H1 (cell line): ENCODE measurements at regions not wholly inside any gene's neighbourhood (a gene's known extent, or its start where the extent isn't known, plus 50 kb on each side); places are given as distances from the start of the nearest gene placed in this dataset.

Experiments used
- CTCF ChIA-PET: fragments of 300-600 bp; sonication (Branson Sonifier 250); formaldehyde crosslinking; loops from one replicate; lab custom pipeline; 2021; ENCODE audit not compliant: partially characterized antibody; lab: Charles Lee
- POLR2A ChIA-PET: fragments of 300-600 bp; sonication (Branson Sonifier 250); formaldehyde crosslinking; loops from one replicate; lab custom pipeline; 2021; ENCODE audit warnings: inconsistent platforms; ENCODE audit not compliant: partially characterized antibody; lab: Charles Lee
- DNase-seq, 2 experiments: peaks; one replicate each; pipeline versions ENCODE4 v3.0.0 to v3.0.0-alpha.2; 2010 to 2022; ENCODE audit warnings: low spot score in 2 of 2, low read depth in 1 of 2, mixed read lengths in 1 of 2
- FAIRE-seq: peaks from 2 replicates; lab custom pipeline; 2011; peaks lifted over from hg19 to GRCh38; lab: Jason Lieb, UNC
- H2AFZ ChIP-seq: 2 replicates; pipeline ENCODE4 v1.8.1; 2012; ENCODE audit warnings: low read length, inconsistent platforms
- H2AK5ac ChIP-seq: 2 replicates; pipeline ENCODE4 v1.6.1; 2013; ENCODE audit warnings: low read depth, low read length
- H2BK120ac ChIP-seq: replicated peaks from 2 replicates; pipeline ENCODE3; 2013; ENCODE audit warnings: low read depth, low read length, inconsistent platforms
- H2BK12ac ChIP-seq: 2 replicates; pipeline ENCODE4 v1.6.1; 2013; ENCODE audit warnings: low read depth, low read length
- H2BK15ac ChIP-seq: 2 replicates; pipeline ENCODE4 v1.6.1; 2013; ENCODE audit warnings: low read length
- H2BK20ac ChIP-seq: 2 replicates; pipeline ENCODE4 v1.6.1; 2013; ENCODE audit warnings: low read length
- H2BK5ac ChIP-seq: 2 replicates; pipeline ENCODE4 v1.6.1; 2013; ENCODE audit warnings: low read depth, low read length
- H3K14ac ChIP-seq: 2 replicates; pipeline ENCODE4 v1.6.1; 2013; ENCODE audit warnings: inconsistent platforms; ENCODE audit not compliant: insufficient read length
- H3K18ac ChIP-seq: 2 replicates; pipeline ENCODE4 v1.6.1; 2013; ENCODE audit warnings: low read length; ENCODE audit errors: extremely low read depth
- H3K23ac ChIP-seq: 2 replicates; pipeline ENCODE4 v1.6.1; 2013; ENCODE audit warnings: inconsistent platforms; ENCODE audit not compliant: insufficient read length
- H3K23me2 ChIP-seq: 2 replicates; pipeline ENCODE4 v1.6.1; 2013; ENCODE audit warnings: low read depth, low read length
- H3K27ac ChIP-seq: 2 replicates; pipeline ENCODE4 v1.6.1; 2011; ENCODE audit warnings: low read depth, low read length, inconsistent platforms
- H3K27me3 ChIP-seq, 4 experiments: replicated peaks in 1 of 4; 1 replicate in 1 of 4; 2 replicates in 3 of 4; pipeline versions ENCODE4 v1.6.1 to v1.8.1; 2011 to 2013; ENCODE audit warnings: low read length in 3 of 4, mild to moderate bottlenecking in 3 of 4, inconsistent platforms in 2 of 4, mixed read lengths in 2 of 4, moderate library complexity in 1 of 4; ENCODE audit not compliant: control insufficient read depth in 3 of 4, insufficient read depth in 3 of 4; ENCODE audit errors: extremely low read depth in 1 of 4
- H3K36me3 ChIP-seq, 4 experiments: 2 replicates each; pipeline versions ENCODE4 v1.6.1 to v1.8.1; 2011 to 2013; ENCODE audit warnings: mild to moderate bottlenecking in 4 of 4, low read length in 3 of 4, moderate library complexity in 2 of 4, control low read depth in 1 of 4, inconsistent platforms in 1 of 4; ENCODE audit not compliant: insufficient read depth in 4 of 4, control insufficient read depth in 2 of 4
- H3K4ac ChIP-seq: replicated peaks from 2 replicates; pipeline ENCODE3; 2013; ENCODE audit warnings: low read length, low read depth, mixed read lengths, inconsistent platforms; ENCODE audit not compliant: insufficient read length
- H3K4me1 ChIP-seq, 4 experiments: replicated peaks in 1 of 4; 1 replicate in 1 of 4; 2 replicates in 3 of 4; pipeline versions ENCODE4 v1.6.1 to v1.8.1; 2011 to 2013; ENCODE audit warnings: low read length in 3 of 4, inconsistent platforms in 2 of 4, mixed read lengths in 1 of 4; ENCODE audit not compliant: insufficient read depth in 4 of 4, control insufficient read depth in 3 of 4
- H3K4me2 ChIP-seq, 2 experiments: 2 replicates each; pipeline versions ENCODE4 v1.6.1 to v1.8.1; 2011 to 2013; ENCODE audit warnings: low read depth in 2 of 2, low read length in 2 of 2, control low read depth in 1 of 2, inconsistent platforms in 1 of 2, mild to moderate bottlenecking in 1 of 2; ENCODE audit not compliant: insufficient read depth in 1 of 2
- H3K4me3 ChIP-seq, 4 experiments: fragments of 200-600, 300-600 bp in 1 of 4; sonication (generic), shearing (Covaris generic), sonication (Bioruptor Twin) in 1 of 4; 2 replicates each; pipeline versions ENCODE4 v1.5.1 to v1.8.1; 2011 to 2016; ENCODE audit warnings: low read length in 4 of 4, low read depth in 3 of 4, control low read depth in 2 of 4, inconsistent platforms in 2 of 4, mild to moderate bottlenecking in 2 of 4, mixed read lengths in 1 of 4, moderate library complexity in 1 of 4; ENCODE audit not compliant: insufficient read depth in 2 of 4; ENCODE audit errors: extremely low read depth in 1 of 4
- H3K56ac ChIP-seq: replicated peaks from 2 replicates; pipeline ENCODE3; 2013; ENCODE audit warnings: low read depth, mild to moderate bottlenecking, mixed read lengths, low read length, inconsistent platforms; ENCODE audit not compliant: insufficient read length
- H3K79me1 ChIP-seq: 2 replicates; pipeline ENCODE4 v1.6.1; 2013; ENCODE audit warnings: low read depth, low read length, control low read depth
- H3K79me2 ChIP-seq, 2 experiments: 2 replicates each; pipeline versions ENCODE4 v1.6.1 to v1.8.1; 2012 to 2013; ENCODE audit warnings: low read length in 2 of 2, mild to moderate bottlenecking in 2 of 2, inconsistent platforms in 1 of 2; ENCODE audit not compliant: insufficient read depth in 2 of 2, control insufficient read depth in 1 of 2
- H3K9ac ChIP-seq, 4 experiments: replicated peaks in 1 of 4; 1 replicate in 1 of 4; 2 replicates in 3 of 4; pipeline versions ENCODE4 v1.6.1 to v1.8.1; 2011 to 2013; ENCODE audit warnings: low read depth in 3 of 4, low read length in 3 of 4, control low read depth in 2 of 4, mild to moderate bottlenecking in 2 of 4, moderate library complexity in 2 of 4, inconsistent platforms in 1 of 4; ENCODE audit errors: extremely low read depth in 1 of 4
- H3K9me3 ChIP-seq, 2 experiments: 2 replicates each; pipeline versions ENCODE4 v1.6.1 to v1.8.1; 2012 to 2013; ENCODE audit warnings: mild to moderate bottlenecking in 2 of 2, moderate library complexity in 2 of 2, control low read depth in 1 of 2, inconsistent platforms in 1 of 2, low read depth in 1 of 2, low read length in 1 of 2, mixed read lengths in 1 of 2; ENCODE audit not compliant: insufficient read depth in 2 of 2
- H4K20me1 ChIP-seq, 2 experiments: replicated peaks in 1 of 2; 2 replicates each; pipeline versions ENCODE3 to v1.8.1; 2011 to 2013; ENCODE audit warnings: inconsistent platforms in 2 of 2, low read length in 2 of 2, mild to moderate bottlenecking in 1 of 2; ENCODE audit not compliant: insufficient read depth in 2 of 2, control insufficient read depth in 1 of 2
- H4K5ac ChIP-seq: 2 replicates; pipeline ENCODE4 v1.6.1; 2013; ENCODE audit warnings: low read length, low read depth, mixed read lengths, inconsistent platforms; ENCODE audit not compliant: insufficient read length
- H4K8ac ChIP-seq: 2 replicates; pipeline ENCODE4 v1.8.0; 2013; ENCODE audit warnings: mild to moderate bottlenecking, moderate library complexity, low read length, inconsistent platforms; ENCODE audit not compliant: insufficient read depth; ENCODE audit errors: extremely low read depth
- H4K91ac ChIP-seq: replicated peaks from 2 replicates; pipeline ENCODE3; 2013; ENCODE audit warnings: low read length, mixed read lengths, inconsistent platforms; ENCODE audit not compliant: insufficient read length
- ASH2L ChIP-seq: fragments of 200-600, 300-600 bp; sonication (generic); IDR thresholded peaks from one replicate; pipeline ENCODE4 v1.7.1; 2017; ENCODE audit warnings: low read length
- HDAC2 ChIP-seq, 2 experiments: fragments of 300-600 bp in 1 of 2; sonication (generic) in 1 of 2; IDR thresholded peaks; 2 replicates each; pipeline ENCODE4 v1.6.1; 2011 to 2012; ENCODE audit warnings: low read depth in 2 of 2, low read length in 2 of 2, mild to moderate bottlenecking in 2 of 2, moderate library complexity in 2 of 2, borderline replicate concordance in 1 of 2, inconsistent platforms in 1 of 2
- KDM1A ChIP-seq: fragments of 200-600, 300-600 bp; sonication (generic); IDR thresholded peaks from 2 replicates; pipeline ENCODE4 v1.7.1; 2016; ENCODE audit warnings: mild to moderate bottlenecking, low read length, borderline replicate concordance
- NANOG ChIP-seq: IDR thresholded peaks from 2 replicates; pipeline ENCODE4 v1.6.1; 2011; ENCODE audit warnings: low read length, low read depth, mild to moderate bottlenecking, inconsistent platforms; ENCODE audit not compliant: insufficient read depth, poor library complexity, severe bottlenecking
- POU5F1 ChIP-seq: IDR thresholded peaks from 2 replicates; pipeline ENCODE4 v1.6.1; 2011; ENCODE audit warnings: low read depth, mild to moderate bottlenecking, low read length, moderate library complexity
- WGBS, 2 experiments: shearing (Covaris generic) in 1 of 2; methylation state at CpG; one replicate each; pipeline versions ENCODE4 v1.1.6 to v1.1.7; 2013 to 2015; ENCODE audit warnings: low lambda C conversion rate in 2 of 2, mixed read lengths in 2 of 2, inconsistent platforms in 1 of 2, low coverage in 1 of 2, missing lambda C conversion rate in 1 of 2; ENCODE audit not compliant: insufficient replicate concordance in 2 of 2, insufficient coverage in 1 of 2, insufficient read length in 1 of 2; ENCODE audit errors: extremely low coverage in 1 of 2, missing lambda C conversion rate in 1 of 2; 5-methylcytosine and 5-hydroxymethylcytosine counted together
- TF ChIP-seq, protein P1 (sequence below): IDR thresholded peaks from 2 replicates; pipeline ENCODE4 v1.6.1; 2012; ENCODE audit warnings: inconsistent platforms
- TF ChIP-seq, protein P2 (sequence below): IDR thresholded peaks from 2 replicates; pipeline ENCODE4 v1.6.1; 2011; ENCODE audit warnings: low read depth, mild to moderate bottlenecking, low read length; ENCODE audit not compliant: insufficient read depth

DNA sequence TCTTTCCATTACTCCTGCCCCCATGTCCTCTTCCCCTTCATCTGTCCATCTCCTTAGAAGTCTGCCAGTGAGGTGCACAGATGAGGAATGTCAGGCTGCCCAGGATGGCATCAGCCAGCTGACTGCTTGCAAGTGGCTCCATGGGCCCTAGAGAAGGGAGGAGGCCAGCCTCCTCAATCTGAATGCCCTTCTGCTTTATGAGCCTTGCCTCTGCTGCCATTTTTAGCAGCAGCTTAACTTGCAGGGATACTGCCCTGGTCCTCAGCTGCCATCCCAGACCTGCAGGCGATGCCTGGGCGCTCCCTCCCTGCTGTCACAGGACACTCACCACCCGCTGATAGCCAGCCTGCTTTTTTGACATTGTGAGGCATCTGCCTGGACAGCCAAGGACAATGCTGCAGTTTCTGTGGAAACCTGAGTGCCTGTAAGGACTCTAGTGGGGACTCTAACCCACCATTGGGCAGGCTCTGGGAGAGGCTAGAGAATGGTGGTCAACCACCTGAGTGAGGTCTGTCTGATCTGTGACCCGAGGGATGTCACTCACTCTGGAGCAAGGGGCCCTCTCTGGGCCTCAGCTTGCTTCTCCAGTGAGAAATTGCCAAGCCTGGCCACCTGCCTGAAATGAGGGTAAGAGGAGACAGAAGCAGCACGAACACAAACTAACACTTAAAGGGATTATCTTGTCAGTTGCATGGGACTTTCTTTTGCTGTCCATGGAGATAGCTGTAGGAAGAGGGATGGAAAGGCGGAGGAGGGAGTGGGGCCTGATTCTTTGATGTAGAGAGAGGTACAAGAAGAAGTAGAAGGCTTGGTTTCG, 185.0 kb downstream of the MIS18A start:
- no peaks in the 10 kb centered on the region; a peak in 2 of 7 replicates for H3K4me1 ChIP-seq
- H3K9me3 ChIP-seq, result no peaks in the 10 kb centered on the region
- no peak overlapping the region for H2BK120ac ChIP-seq
- H2BK20ac ChIP-seq, result no peak overlapping the region
- H2AFZ ChIP-seq, result no peak overlapping the region
- no peaks in the 10 kb centered on the region for H4K20me1 ChIP-seq
- no peak overlapping the region for H2AK5ac ChIP-seq
- no peak overlapping the region for H3K27ac ChIP-seq
- H2BK12ac ChIP-seq, result no peak overlapping the region
- 95% methylated on average over 7 of the region's 7 CpGs; no CpG with 5 or more reads in 1 of the 2 experiments for WGBS, 2 experiments
- H3K23me2 ChIP-seq, result no peaks in the 10 kb centered on the region; the same call in 1 of the 2 replicates
- H3K56ac ChIP-seq, result no peak overlapping the region
- ChIA-PET POLR2A (no interaction called here), CTCF (interaction anchor here (7.0 kb wide), 1 partner anchor 164 kb away, joined by 46 read pairs; no protein-coding TSS in a partner anchor)
- DNase-seq, result no peak
- no peaks in the 10 kb centered on the region for H3K27me3 ChIP-seq
- no peak overlapping the region for H3K23ac ChIP-seq
- H4K8ac ChIP-seq, result no peak overlapping the region
- H4K5ac ChIP-seq, result no peak overlapping the region
- H4K91ac ChIP-seq, result no peak overlapping the region
- H3K4me3 ChIP-seq, result no peak overlapping the region
- no peak overlapping the region for H2BK5ac ChIP-seq
- no peak for FAIRE-seq
- no peak overlapping the region for H3K9ac ChIP-seq
- TF ChIP-seq ASH2L (no peak), POU5F1 (no peak), HDAC2 (IDR thresholded peaks at IDR 0.05; ENCODE audit: borderline replicate concordance in 1 of 2, low read depth in 2 of 2, low read length in 2 of 2) (no peak), NANOG (no peak), KDM1A (no peak)
- TF ChIP-seq, protein P1, sequence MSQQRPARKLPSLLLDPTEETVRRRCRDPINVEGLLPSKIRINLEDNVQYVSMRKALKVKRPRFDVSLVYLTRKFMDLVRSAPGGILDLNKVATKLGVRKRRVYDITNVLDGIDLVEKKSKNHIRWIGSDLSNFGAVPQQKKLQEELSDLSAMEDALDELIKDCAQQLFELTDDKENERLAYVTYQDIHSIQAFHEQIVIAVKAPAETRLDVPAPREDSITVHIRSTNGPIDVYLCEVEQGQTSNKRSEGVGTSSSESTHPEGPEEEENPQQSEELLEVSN, result no peak
- TF ChIP-seq, protein P2, sequence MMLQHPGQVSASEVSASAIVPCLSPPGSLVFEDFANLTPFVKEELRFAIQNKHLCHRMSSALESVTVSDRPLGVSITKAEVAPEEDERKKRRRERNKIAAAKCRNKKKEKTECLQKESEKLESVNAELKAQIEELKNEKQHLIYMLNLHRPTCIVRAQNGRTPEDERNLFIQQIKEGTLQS, result no peak
- H3K79me1 ChIP-seq, result no peaks in the 10 kb centered on the region
- H3K14ac ChIP-seq, result no peak overlapping the region
- no peaks in the 10 kb centered on the region for H3K36me3 ChIP-seq
- H3K18ac ChIP-seq, result no peak overlapping the region
- H3K4ac ChIP-seq, result no peak overlapping the region
- H2BK15ac ChIP-seq, result no peak overlapping the region
- no peaks in the 10 kb centered on the region; a peak in 1 of 4 replicates for H3K79me2 ChIP-seq
- H3K4me2 ChIP-seq, result no peak overlapping the region
